H1 (cell line): ENCODE measurements at regions not wholly inside any gene's neighbourhood (a gene's known extent, or its start where the extent isn't known, plus 50 kb on each side); places are given as distances from the start of the nearest gene placed in this dataset.

ENCODE experiments used
- CTCF ChIA-PET: fragments of 300-600 bp; sonication (Branson Sonifier 250); formaldehyde crosslinking; loops from one replicate; lab custom pipeline; 2021; ENCODE audit not compliant: partially characterized antibody; lab: Charles Lee
- POLR2A ChIA-PET: fragments of 300-600 bp; sonication (Branson Sonifier 250); formaldehyde crosslinking; loops from one replicate; lab custom pipeline; 2021; ENCODE audit warnings: inconsistent platforms; ENCODE audit not compliant: partially characterized antibody; lab: Charles Lee
- DNase-seq, 2 experiments: peaks; one replicate each; pipeline versions ENCODE4 v3.0.0 to v3.0.0-alpha.2; 2010 to 2022; ENCODE audit warnings: low spot score in 2 of 2, low read depth in 1 of 2, mixed read lengths in 1 of 2
- FAIRE-seq: peaks from 2 replicates; lab custom pipeline; 2011; peaks lifted over from hg19 to GRCh38; lab: Jason Lieb, UNC
- H2AFZ ChIP-seq: 2 replicates; pipeline ENCODE4 v1.8.1; 2012; ENCODE audit warnings: low read length, inconsistent platforms
- H2AK5ac ChIP-seq: 2 replicates; pipeline ENCODE4 v1.6.1; 2013; ENCODE audit warnings: low read depth, low read length
- H2BK120ac ChIP-seq: replicated peaks from 2 replicates; pipeline ENCODE3; 2013; ENCODE audit warnings: low read depth, low read length, inconsistent platforms
- H2BK12ac ChIP-seq: 2 replicates; pipeline ENCODE4 v1.6.1; 2013; ENCODE audit warnings: low read depth, low read length
- H2BK15ac ChIP-seq: 2 replicates; pipeline ENCODE4 v1.6.1; 2013; ENCODE audit warnings: low read length
- H2BK20ac ChIP-seq: 2 replicates; pipeline ENCODE4 v1.6.1; 2013; ENCODE audit warnings: low read length
- H2BK5ac ChIP-seq: 2 replicates; pipeline ENCODE4 v1.6.1; 2013; ENCODE audit warnings: low read depth, low read length
- H3K14ac ChIP-seq: 2 replicates; pipeline ENCODE4 v1.6.1; 2013; ENCODE audit warnings: inconsistent platforms; ENCODE audit not compliant: insufficient read length
- H3K18ac ChIP-seq: 2 replicates; pipeline ENCODE4 v1.6.1; 2013; ENCODE audit warnings: low read length; ENCODE audit errors: extremely low read depth
- H3K23ac ChIP-seq: 2 replicates; pipeline ENCODE4 v1.6.1; 2013; ENCODE audit warnings: inconsistent platforms; ENCODE audit not compliant: insufficient read length
- H3K23me2 ChIP-seq: 2 replicates; pipeline ENCODE4 v1.6.1; 2013; ENCODE audit warnings: low read depth, low read length
- H3K27ac ChIP-seq: 2 replicates; pipeline ENCODE4 v1.6.1; 2011; ENCODE audit warnings: low read depth, low read length, inconsistent platforms
- H3K27me3 ChIP-seq, 4 experiments: replicated peaks in 1 of 4; 1 replicate in 1 of 4; 2 replicates in 3 of 4; pipeline versions ENCODE4 v1.6.1 to v1.8.1; 2011 to 2013; ENCODE audit warnings: low read length in 3 of 4, mild to moderate bottlenecking in 3 of 4, inconsistent platforms in 2 of 4, mixed read lengths in 2 of 4, moderate library complexity in 1 of 4; ENCODE audit not compliant: control insufficient read depth in 3 of 4, insufficient read depth in 3 of 4; ENCODE audit errors: extremely low read depth in 1 of 4
- H3K36me3 ChIP-seq, 4 experiments: 2 replicates each; pipeline versions ENCODE4 v1.6.1 to v1.8.1; 2011 to 2013; ENCODE audit warnings: mild to moderate bottlenecking in 4 of 4, low read length in 3 of 4, moderate library complexity in 2 of 4, control low read depth in 1 of 4, inconsistent platforms in 1 of 4; ENCODE audit not compliant: insufficient read depth in 4 of 4, control insufficient read depth in 2 of 4
- H3K4ac ChIP-seq: replicated peaks from 2 replicates; pipeline ENCODE3; 2013; ENCODE audit warnings: low read length, low read depth, mixed read lengths, inconsistent platforms; ENCODE audit not compliant: insufficient read length
- H3K4me1 ChIP-seq, 4 experiments: replicated peaks in 1 of 4; 1 replicate in 1 of 4; 2 replicates in 3 of 4; pipeline versions ENCODE4 v1.6.1 to v1.8.1; 2011 to 2013; ENCODE audit warnings: low read length in 3 of 4, inconsistent platforms in 2 of 4, mixed read lengths in 1 of 4; ENCODE audit not compliant: insufficient read depth in 4 of 4, control insufficient read depth in 3 of 4
- H3K4me2 ChIP-seq, 2 experiments: 2 replicates each; pipeline versions ENCODE4 v1.6.1 to v1.8.1; 2011 to 2013; ENCODE audit warnings: low read depth in 2 of 2, low read length in 2 of 2, control low read depth in 1 of 2, inconsistent platforms in 1 of 2, mild to moderate bottlenecking in 1 of 2; ENCODE audit not compliant: insufficient read depth in 1 of 2
- H3K4me3 ChIP-seq, 4 experiments: fragments of 200-600, 300-600 bp in 1 of 4; sonication (generic), shearing (Covaris generic), sonication (Bioruptor Twin) in 1 of 4; 2 replicates each; pipeline versions ENCODE4 v1.5.1 to v1.8.1; 2011 to 2016; ENCODE audit warnings: low read length in 4 of 4, low read depth in 3 of 4, control low read depth in 2 of 4, inconsistent platforms in 2 of 4, mild to moderate bottlenecking in 2 of 4, mixed read lengths in 1 of 4, moderate library complexity in 1 of 4; ENCODE audit not compliant: insufficient read depth in 2 of 4; ENCODE audit errors: extremely low read depth in 1 of 4
- H3K56ac ChIP-seq: replicated peaks from 2 replicates; pipeline ENCODE3; 2013; ENCODE audit warnings: low read depth, mild to moderate bottlenecking, mixed read lengths, low read length, inconsistent platforms; ENCODE audit not compliant: insufficient read length
- H3K79me1 ChIP-seq: 2 replicates; pipeline ENCODE4 v1.6.1; 2013; ENCODE audit warnings: low read depth, low read length, control low read depth
- H3K79me2 ChIP-seq, 2 experiments: 2 replicates each; pipeline versions ENCODE4 v1.6.1 to v1.8.1; 2012 to 2013; ENCODE audit warnings: low read length in 2 of 2, mild to moderate bottlenecking in 2 of 2, inconsistent platforms in 1 of 2; ENCODE audit not compliant: insufficient read depth in 2 of 2, control insufficient read depth in 1 of 2
- H3K9ac ChIP-seq, 4 experiments: replicated peaks in 1 of 4; 1 replicate in 1 of 4; 2 replicates in 3 of 4; pipeline versions ENCODE4 v1.6.1 to v1.8.1; 2011 to 2013; ENCODE audit warnings: low read depth in 3 of 4, low read length in 3 of 4, control low read depth in 2 of 4, mild to moderate bottlenecking in 2 of 4, moderate library complexity in 2 of 4, inconsistent platforms in 1 of 4; ENCODE audit errors: extremely low read depth in 1 of 4
- H3K9me3 ChIP-seq, 2 experiments: 2 replicates each; pipeline versions ENCODE4 v1.6.1 to v1.8.1; 2012 to 2013; ENCODE audit warnings: mild to moderate bottlenecking in 2 of 2, moderate library complexity in 2 of 2, control low read depth in 1 of 2, inconsistent platforms in 1 of 2, low read depth in 1 of 2, low read length in 1 of 2, mixed read lengths in 1 of 2; ENCODE audit not compliant: insufficient read depth in 2 of 2
- H4K20me1 ChIP-seq, 2 experiments: replicated peaks in 1 of 2; 2 replicates each; pipeline versions ENCODE3 to v1.8.1; 2011 to 2013; ENCODE audit warnings: inconsistent platforms in 2 of 2, low read length in 2 of 2, mild to moderate bottlenecking in 1 of 2; ENCODE audit not compliant: insufficient read depth in 2 of 2, control insufficient read depth in 1 of 2
- H4K5ac ChIP-seq: 2 replicates; pipeline ENCODE4 v1.6.1; 2013; ENCODE audit warnings: low read length, low read depth, mixed read lengths, inconsistent platforms; ENCODE audit not compliant: insufficient read length
- H4K8ac ChIP-seq: 2 replicates; pipeline ENCODE4 v1.8.0; 2013; ENCODE audit warnings: mild to moderate bottlenecking, moderate library complexity, low read length, inconsistent platforms; ENCODE audit not compliant: insufficient read depth; ENCODE audit errors: extremely low read depth
- H4K91ac ChIP-seq: replicated peaks from 2 replicates; pipeline ENCODE3; 2013; ENCODE audit warnings: low read length, mixed read lengths, inconsistent platforms; ENCODE audit not compliant: insufficient read length
- GABPA ChIP-seq: IDR thresholded peaks from 2 replicates; pipeline ENCODE4 v1.6.1; 2011; ENCODE audit warnings: mild to moderate bottlenecking, low read length, moderate library complexity, borderline replicate concordance; ENCODE audit not compliant: insufficient read depth
- RAD21 ChIP-seq, 2 experiments: IDR thresholded peaks in 1 of 2; conservative IDR thresholded peaks in 1 of 2; 2 replicates each; pipeline ENCODE4 v1.6.1; 2011; ENCODE audit warnings: low read depth in 2 of 2, low read length in 2 of 2, improper control_type of control experiment in 1 of 2, inconsistent platforms in 1 of 2, mild to moderate bottlenecking in 1 of 2, moderate library complexity in 1 of 2
- TAF1 ChIP-seq: IDR thresholded peaks from 2 replicates; pipeline ENCODE4 v1.6.1; 2011; ENCODE audit warnings: mild to moderate bottlenecking, low read depth, low read length
- WGBS, 2 experiments: shearing (Covaris generic) in 1 of 2; methylation state at CpG; one replicate each; pipeline versions ENCODE4 v1.1.6 to v1.1.7; 2013 to 2015; ENCODE audit warnings: low lambda C conversion rate in 2 of 2, mixed read lengths in 2 of 2, inconsistent platforms in 1 of 2, low coverage in 1 of 2, missing lambda C conversion rate in 1 of 2; ENCODE audit not compliant: insufficient replicate concordance in 2 of 2, insufficient coverage in 1 of 2, insufficient read length in 1 of 2; ENCODE audit errors: extremely low coverage in 1 of 2, missing lambda C conversion rate in 1 of 2; 5-methylcytosine and 5-hydroxymethylcytosine counted together

GRCh38 chr12:48414021-48414420, 58.3 kb upstream of the ANP32D start:
- Histone ChIP-seq H2BK5ac (no peak overlapping the region), H3K79me1 (no peaks in the 10 kb centered on the region), H3K18ac (no peak overlapping the region), H3K56ac (no peak overlapping the region), H2BK20ac (no peak overlapping the region), H2BK15ac (no peak overlapping the region), H3K4ac (no peak overlapping the region), H2AFZ (no peak overlapping the region), H3K9ac (no peak overlapping the region), H3K27ac (no peak overlapping the region), H4K20me1 (no peaks in the 10 kb centered on the region), H3K79me2 (no peaks in the 10 kb centered on the region), H3K4me3 (no peak overlapping the region), H3K4me2 (no peak overlapping the region), H4K91ac (no peak overlapping the region), H3K9me3 (peaks cover 13 to 31% of the 10 kb centered on the region in 2 experiments; a peak in 3 of 4 replicates), H2AK5ac (no peak overlapping the region), H2BK120ac (no peak overlapping the region), H3K36me3 (no peaks in the 10 kb centered on the region), H3K23me2 (no peaks in the 10 kb centered on the region), H3K4me1 (no peaks in the 10 kb centered on the region; a peak in 1 of 7 replicates), H3K27me3 (no peaks in the 10 kb centered on the region; a peak in 2 of 7 replicates), H3K14ac (no peak overlapping the region), H2BK12ac (no peak overlapping the region), H4K5ac (no peak overlapping the region), H3K23ac (no peak overlapping the region), H4K8ac (no peak overlapping the region)
- CTCF ChIA-PET = no interaction called here
- FAIRE-seq (no peak), DNase-seq (no peak)
- POLR2A ChIA-PET = no interaction called here
- TF ChIP-seq TAF1 = no peak
- TF ChIP-seq RAD21 (IDR thresholded peaks at IDR 0.05 in 1 of 2, conservative IDR thresholded peaks at IDR 0.05 in 1 of 2; ENCODE audit: low read depth in 2 of 2, low read length in 2 of 2) = no peak
- no peak for TF ChIP-seq GABPA
- 80% methylated on average over 4 of the region's 4 CpGs; no CpG with 5 or more reads in 1 of the 2 experiments for WGBS, 2 experiments
